Activated T-cell treated with anti-CD3 and anti-CD28 coated beads, Interleukin-2, amount 50 U/mL, for 1 hour (primary cell): ENCODE measurements at regions not wholly inside any gene's neighbourhood (a gene's known extent, or its start where the extent isn't known, plus 50 kb on each side); places are given as distances from the start of the nearest gene placed in this dataset.

Experiments
- DNase-seq: peaks from one replicate; pipeline ENCODE4 v3.0.0-alpha.2; 2020

- DNase-seq, result no peak
These were observed 411.6 kb upstream of the FBXO33 start for GRCh38 chr14:39843881-39844280.

GRCh38 chr14:39841088-39841487, 408.9 kb upstream of the FBXO33 start:
- DNase-seq, result no peak

GRCh38 chr14:39827901-39828655, 395.8 kb upstream of the FBXO33 start:
- no peak for DNase-seq

- no peak for DNase-seq
These were observed 380.5 kb upstream of the FBXO33 start for GRCh38 chr14:39812532-39813320.

- no peak for DNase-seq
These were observed 375.0 kb upstream of the FBXO33 start for GRCh38 chr14:39807271-39807670.

- no peak for DNase-seq
These were observed 352.2 kb upstream of the FBXO33 start for GRCh38 chr14:39784461-39784860.

- no peak for DNase-seq
These were observed 349.2 kb upstream of the FBXO33 start for GRCh38 chr14:39781466-39781865.

- DNase-seq, result no peak
These were observed 341.3 kb upstream of the FBXO33 start for GRCh38 chr14:39773387-39774126.

- DNase-seq, result no peak
These were observed 340.4 kb upstream of the FBXO33 start for GRCh38 chr14:39772627-39773026.

GRCh38 chr14:39768589-39768988, 336.4 kb upstream of the FBXO33 start:
- no peak for DNase-seq

- DNase-seq, result no peak
These were observed 334.3 kb upstream of the FBXO33 start for GRCh38 chr14:39766397-39767000.

GRCh38 chr14:39765676-39766075, 333.4 kb upstream of the FBXO33 start:
- DNase-seq, result no peak

GRCh38 chr14:39763402-39763890, 331.2 kb upstream of the FBXO33 start:
- no peak for DNase-seq

GRCh38 chr14:39762576-39763401, 330.6 kb upstream of the FBXO33 start:
- no peak for DNase-seq

GRCh38 chr14:39755269-39755878, 323.1 kb upstream of the FBXO33 start:
- no peak for DNase-seq

GRCh38 chr14:39740454-39740853, 308.2 kb upstream of the FBXO33 start:
- DNase-seq, result no peak

GRCh38 chr14:39739796-39740195, 307.6 kb upstream of the FBXO33 start:
- no peak for DNase-seq

GRCh38 chr14:39734306-39734705, 302.1 kb upstream of the FBXO33 start:
- no peak for DNase-seq

GRCh38 chr14:39733741-39734140, 301.5 kb upstream of the FBXO33 start:
- DNase-seq, result no peak

GRCh38 chr14:39731912-39732311, 299.7 kb upstream of the FBXO33 start:
- DNase-seq, result no peak

GRCh38 chr14:39726563-39726962, 294.3 kb upstream of the FBXO33 start:
- no peak for DNase-seq
